ENCODE measurements at regions not wholly inside any gene's neighbourhood (a gene's known extent, or its start where the extent isn't known, plus 50 kb on each side); places are given as distances from the start of the nearest gene placed in this dataset.

- TF ChIP-seq POLR2AphosphoS5 (IDR thresholded peaks at IDR 0.05; ENCODE audit: low read depth, low read length) (no peak), TAF1 (IDR thresholded peaks at IDR 0.05; ENCODE audit: borderline replicate concordance, low read depth, low read length) (no peak)
Measured at GRCh38 chr16:86643671-86644070, 65.3 kb downstream of the FOXL1 start.

All from GM12892 (cell line).